ENCODE measurements at regions not wholly inside any gene's neighbourhood (a gene's known extent, or its start where the extent isn't known, plus 50 kb on each side); places are given as distances from the start of the nearest gene placed in this dataset.

DNA sequence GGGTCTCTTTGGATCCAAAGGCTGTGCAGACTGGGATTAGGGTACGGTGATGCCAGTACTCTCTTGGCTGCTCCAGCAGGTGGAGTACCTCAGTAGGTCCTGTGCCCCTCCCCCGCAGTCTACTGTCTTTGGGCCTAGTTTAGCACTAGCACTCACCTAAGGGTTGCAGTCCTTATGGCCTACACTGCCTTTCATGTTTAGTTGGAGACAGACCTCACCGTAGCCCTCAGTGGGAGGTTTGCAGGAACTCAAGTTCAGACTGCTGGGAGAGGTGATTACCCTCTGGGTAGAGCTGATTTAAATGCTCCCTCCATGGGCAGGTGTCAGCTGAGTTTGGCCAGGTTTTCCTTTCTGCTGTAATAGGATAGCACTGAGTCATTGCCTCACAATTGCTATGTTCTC, 210.8 kb upstream of the TMEM196 start:
- H3K4me1 ChIP-seq = no peaks in the 10 kb centered on the region
- no peak overlapping the region for H3K4me3 ChIP-seq
- TF ChIP-seq, protein P1, sequence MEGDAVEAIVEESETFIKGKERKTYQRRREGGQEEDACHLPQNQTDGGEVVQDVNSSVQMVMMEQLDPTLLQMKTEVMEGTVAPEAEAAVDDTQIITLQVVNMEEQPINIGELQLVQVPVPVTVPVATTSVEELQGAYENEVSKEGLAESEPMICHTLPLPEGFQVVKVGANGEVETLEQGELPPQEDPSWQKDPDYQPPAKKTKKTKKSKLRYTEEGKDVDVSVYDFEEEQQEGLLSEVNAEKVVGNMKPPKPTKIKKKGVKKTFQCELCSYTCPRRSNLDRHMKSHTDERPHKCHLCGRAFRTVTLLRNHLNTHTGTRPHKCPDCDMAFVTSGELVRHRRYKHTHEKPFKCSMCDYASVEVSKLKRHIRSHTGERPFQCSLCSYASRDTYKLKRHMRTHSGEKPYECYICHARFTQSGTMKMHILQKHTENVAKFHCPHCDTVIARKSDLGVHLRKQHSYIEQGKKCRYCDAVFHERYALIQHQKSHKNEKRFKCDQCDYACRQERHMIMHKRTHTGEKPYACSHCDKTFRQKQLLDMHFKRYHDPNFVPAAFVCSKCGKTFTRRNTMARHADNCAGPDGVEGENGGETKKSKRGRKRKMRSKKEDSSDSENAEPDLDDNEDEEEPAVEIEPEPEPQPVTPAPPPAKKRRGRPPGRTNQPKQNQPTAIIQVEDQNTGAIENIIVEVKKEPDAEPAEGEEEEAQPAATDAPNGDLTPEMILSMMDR (IDR thresholded peaks at IDR 0.05) = no peak
- no peak for DNase-seq
- H3K36me3 ChIP-seq = no peaks in the 10 kb centered on the region
- intact Hi-C loops (cut with DNase I) = no loop called here
- H3K27ac ChIP-seq = no peak overlapping the region
- no peaks in the 10 kb centered on the region for H3K27me3 ChIP-seq (ENCODE audit: low read depth)
- ATAC-seq = no peak
- peaks cover 9% of the 10 kb centered on the region for H3K9me3 ChIP-seq

DNA sequence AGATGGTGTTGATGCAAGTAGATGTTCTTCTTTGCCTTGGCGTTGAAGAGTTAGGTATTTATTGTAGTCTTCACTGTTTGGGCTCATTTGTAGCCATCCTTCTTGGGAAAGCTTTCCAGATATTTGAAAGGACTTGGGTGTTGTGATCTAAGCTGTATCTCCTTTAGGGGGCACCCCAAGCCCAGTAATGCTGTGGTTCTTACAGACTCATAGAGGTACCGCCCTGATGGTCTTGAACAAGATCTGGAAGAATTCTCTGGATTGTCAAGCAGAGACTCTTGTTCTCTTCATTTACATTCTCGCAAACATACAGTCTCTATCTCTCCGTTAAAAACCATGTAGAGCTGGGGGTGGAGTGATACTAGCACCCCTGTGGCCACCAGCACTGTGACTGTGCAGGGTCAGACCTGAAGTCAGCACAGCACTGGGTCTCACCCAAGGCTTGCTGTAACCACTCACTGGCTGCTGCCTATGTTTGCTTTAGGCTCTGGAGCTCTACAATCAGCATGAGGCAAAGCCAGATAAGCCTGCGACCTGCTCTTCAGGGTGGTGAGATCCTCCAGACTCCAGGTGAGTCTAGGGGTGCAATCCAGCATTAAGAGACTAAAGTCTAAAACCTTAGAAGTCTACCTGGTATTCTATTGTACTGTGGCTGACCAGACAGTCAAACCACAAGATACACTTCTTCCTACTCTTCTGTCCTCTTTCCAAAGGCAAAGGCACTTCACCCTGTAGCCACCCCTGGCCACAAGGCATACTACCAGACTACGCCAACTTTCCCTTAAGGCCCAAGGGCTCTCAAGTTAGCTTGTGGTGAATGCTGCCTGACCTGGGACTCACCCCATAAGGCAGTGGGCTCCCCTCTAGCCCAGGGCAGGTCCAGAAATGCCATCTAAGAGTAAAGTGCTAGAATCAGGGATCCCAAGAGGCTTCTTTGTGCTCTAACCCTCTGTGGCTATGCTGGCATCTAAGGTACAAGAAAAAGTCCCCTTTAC, 209.7 kb upstream of the TMEM196 start:
- DNase-seq = no peak

DNA sequence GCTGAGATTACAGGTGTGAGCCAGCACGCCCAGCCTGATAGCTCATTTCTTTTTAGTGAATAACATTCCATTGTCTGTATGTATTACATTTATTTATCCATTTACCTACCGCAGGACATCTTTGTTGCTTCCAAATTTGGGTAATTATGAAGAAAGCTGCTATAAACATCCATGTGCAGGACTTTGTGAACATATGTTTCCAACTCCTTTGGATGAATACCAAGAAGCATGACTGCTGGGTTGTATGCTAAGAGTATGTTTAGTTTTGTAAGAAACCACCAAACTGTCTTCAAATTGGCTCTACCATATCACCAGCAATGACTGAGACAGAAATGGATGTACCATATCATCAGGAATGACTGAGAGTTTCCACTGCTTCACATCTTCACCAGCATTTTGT, 200.2 kb upstream of the TMEM196 start:
- Histone ChIP-seq H3K36me3 (no peaks in the 10 kb centered on the region), H3K4me1 (no peaks in the 10 kb centered on the region), H3K9me3 (no peaks in the 10 kb centered on the region), H3K27ac (no peak overlapping the region), H3K27me3 (ENCODE audit: low read depth) (no peaks in the 10 kb centered on the region), H3K4me3 (no peak overlapping the region)
- DNase-seq (no peak), ATAC-seq (no peak)
- TF ChIP-seq, protein P1 (IDR thresholded peaks at IDR 0.05) = no peak
- intact Hi-C loops (cut with DNase I) = no loop called here

More for the DNA sequence above, 209.7 kb upstream of the TMEM196 start:
- H3K27ac ChIP-seq = no peak overlapping the region
- intact Hi-C loops (cut with DNase I) = no loop called here
- H3K36me3 ChIP-seq = no peaks in the 10 kb centered on the region
- H3K4me3 ChIP-seq = no peak overlapping the region
- H3K9me3 ChIP-seq = peaks cover 11% of the 10 kb centered on the region
- no peak for ATAC-seq
- no peaks in the 10 kb centered on the region for H3K27me3 ChIP-seq (ENCODE audit: low read depth)
- no peaks in the 10 kb centered on the region for H3K4me1 ChIP-seq
- TF ChIP-seq, protein P1 (IDR thresholded peaks at IDR 0.05) = peak; percentile 33

DNA sequence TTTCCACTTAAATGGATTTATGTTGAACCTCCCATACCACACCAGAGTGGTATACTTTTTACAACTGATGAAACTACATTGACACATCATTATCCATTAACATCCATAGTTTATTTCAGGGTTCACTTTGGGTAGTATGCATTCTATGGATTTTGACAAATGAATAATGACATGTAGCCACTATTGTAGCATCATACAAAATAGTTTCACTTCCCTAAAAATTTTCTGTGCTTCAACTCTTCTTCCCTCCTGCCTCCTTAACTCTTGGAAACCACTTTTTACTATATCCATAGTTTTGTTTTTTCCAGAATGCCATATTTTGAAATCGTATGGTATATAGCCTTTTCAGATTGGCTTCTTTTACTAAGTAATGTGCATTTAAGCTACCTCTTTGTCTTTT, 199.5 kb upstream of the TMEM196 start:
- Histone ChIP-seq H3K4me1 (no peaks in the 10 kb centered on the region), H3K9me3 (no peaks in the 10 kb centered on the region), H3K36me3 (no peaks in the 10 kb centered on the region), H3K27ac (no peak overlapping the region), H3K27me3 (ENCODE audit: low read depth) (no peaks in the 10 kb centered on the region), H3K4me3 (no peak overlapping the region)
- no peak for ATAC-seq
- TF ChIP-seq, protein P1 (IDR thresholded peaks at IDR 0.05) = no peak
- intact Hi-C loops (cut with DNase I) = no loop called here
- DNase-seq = no peak

DNA sequence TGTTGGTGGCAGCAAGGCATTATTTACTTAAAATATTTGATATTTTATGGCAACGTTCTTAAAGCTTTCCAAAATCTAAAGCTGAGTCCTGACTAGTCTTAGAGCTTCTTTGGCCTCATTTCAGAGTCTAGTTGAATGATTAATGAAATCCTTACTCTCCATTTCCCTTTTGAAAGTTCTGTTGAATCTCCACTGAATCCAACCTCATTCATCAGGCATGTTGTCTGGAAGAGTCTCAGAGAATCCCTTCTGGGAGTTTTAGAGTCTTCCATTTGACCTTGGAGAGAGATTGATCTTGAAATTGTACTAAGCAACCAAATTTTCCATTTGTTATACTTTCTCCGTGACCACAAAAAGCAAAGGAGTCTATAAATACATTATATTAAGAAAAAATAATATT, 198.5 kb upstream of the TMEM196 start:
- H3K4me3 ChIP-seq = no peak overlapping the region
- TF ChIP-seq, protein P1 (IDR thresholded peaks at IDR 0.05) = no peak
- no peaks in the 10 kb centered on the region for H3K27me3 ChIP-seq (ENCODE audit: low read depth)
- no peak overlapping the region for H3K27ac ChIP-seq
- DNase-seq (no peak), ATAC-seq (no peak)
- no peaks in the 10 kb centered on the region for H3K36me3 ChIP-seq
- no peaks in the 10 kb centered on the region for H3K4me1 ChIP-seq
- H3K9me3 ChIP-seq = no peaks in the 10 kb centered on the region
- intact Hi-C loops (cut with DNase I) = no loop called here
